ENCODE measurements at regions not wholly inside any gene's neighbourhood (a gene's known extent, or its start where the extent isn't known, plus 50 kb on each side); places are given as distances from the start of the nearest gene placed in this dataset.
"Not testable (repeated sequence)": the region's sequence is repeated elsewhere in the genome, so short reads cannot be mapped to it uniquely, and the experiment has no call there.

DNA sequence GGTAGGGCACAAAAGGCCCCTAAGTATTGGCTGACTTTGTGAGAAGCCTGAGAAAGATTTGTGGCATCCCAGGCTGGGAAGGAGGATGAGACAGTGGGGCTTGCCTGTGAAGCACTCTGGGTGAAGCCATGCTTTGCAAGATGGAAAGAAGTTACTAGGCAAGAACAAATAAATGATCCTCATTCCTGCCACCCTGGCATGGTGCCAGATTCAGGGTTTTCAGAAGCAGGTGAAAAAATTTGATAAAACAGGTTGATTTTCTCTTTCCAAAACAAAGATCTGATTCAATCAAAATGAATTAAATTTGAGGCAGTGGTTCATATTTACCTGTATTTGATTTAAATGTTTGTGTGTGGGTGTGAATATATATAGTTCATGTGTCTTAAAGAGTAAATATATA, 386.9 kb upstream of the PROX1 start:
- peak in 1 of 3 experiments; percentile 29 for DNase-seq

DNA sequence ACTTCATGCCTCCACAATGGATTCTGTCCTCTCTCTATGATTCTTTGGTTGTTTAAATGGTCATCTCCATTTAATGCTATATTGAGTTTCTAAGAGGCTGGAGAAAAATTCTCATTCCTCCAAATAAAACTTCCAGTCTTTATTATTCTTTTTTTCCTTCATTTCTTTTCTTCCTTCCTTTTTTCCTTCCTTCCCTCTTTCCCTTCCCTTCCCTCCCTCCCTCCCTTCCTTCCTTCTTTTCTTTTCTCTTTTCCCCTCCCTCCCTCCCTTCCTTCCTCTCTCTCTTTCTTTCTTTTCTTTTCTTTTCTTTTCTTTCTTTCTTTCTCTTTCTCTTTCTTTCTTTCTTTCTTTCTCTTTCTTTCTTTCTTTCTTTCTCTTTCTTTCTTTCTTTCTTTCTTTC, 386.1 kb upstream of the PROX1 start:
- not testable (repeated sequence) for DNase-seq

DNA sequence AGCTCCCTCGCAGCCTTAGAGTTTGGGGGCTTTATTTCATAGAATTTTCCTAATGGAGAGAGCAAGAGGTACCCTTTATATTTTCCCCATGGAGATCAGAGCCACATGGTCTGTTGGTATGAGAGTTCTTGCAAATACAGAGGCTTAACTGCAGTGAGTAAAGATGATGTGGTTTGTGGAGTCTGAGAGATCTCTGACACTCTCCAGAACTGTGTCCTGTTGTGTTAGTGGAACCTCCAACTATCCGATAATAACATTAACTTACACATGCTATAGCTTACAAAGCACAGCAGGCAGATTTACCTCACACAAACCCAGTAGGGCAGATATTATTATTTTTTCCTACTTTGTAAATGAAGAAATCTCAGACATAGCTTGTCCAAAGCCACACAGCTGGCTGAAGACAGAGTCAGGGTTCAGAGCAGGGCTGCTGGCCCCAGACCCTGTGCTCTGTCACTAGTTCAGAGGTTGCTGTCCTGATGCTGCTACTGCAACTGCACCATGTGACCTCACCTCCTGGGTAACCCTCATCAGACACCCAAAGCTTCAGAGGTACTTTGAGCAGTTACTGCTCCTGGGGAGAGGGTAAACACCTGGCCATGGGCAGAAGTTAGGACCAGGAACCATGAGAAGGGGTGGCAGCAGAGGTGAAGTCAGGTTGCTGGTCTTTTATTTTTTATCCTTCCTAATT, 384.8 kb upstream of the PROX1 start:
- DNase-seq = no peak

GRCh38 chr1:213604477-213604876, 383.3 kb upstream of the PROX1 start:
- DNase-seq = no peak

DNA sequence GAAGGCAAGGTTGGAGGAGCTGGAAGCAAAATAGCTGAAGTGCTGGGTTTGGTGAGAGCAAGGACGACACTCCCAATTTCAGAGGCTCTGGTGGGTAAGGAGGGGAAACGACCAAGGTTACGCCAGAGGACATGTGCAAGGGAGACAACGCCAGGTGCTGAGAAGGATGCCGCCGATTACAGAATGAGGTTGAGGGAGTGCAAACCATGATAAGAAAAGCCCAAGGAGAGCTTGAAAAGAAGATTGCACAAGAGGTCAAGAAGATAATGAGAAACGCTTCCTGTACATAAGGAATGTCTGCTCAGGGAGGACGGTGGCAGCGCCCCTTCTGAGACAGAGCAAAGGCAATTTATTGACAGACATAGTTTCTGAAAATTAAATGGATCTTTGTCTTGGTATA, 382.0 kb upstream of the PROX1 start:
- DNase-seq = no peak

DNA sequence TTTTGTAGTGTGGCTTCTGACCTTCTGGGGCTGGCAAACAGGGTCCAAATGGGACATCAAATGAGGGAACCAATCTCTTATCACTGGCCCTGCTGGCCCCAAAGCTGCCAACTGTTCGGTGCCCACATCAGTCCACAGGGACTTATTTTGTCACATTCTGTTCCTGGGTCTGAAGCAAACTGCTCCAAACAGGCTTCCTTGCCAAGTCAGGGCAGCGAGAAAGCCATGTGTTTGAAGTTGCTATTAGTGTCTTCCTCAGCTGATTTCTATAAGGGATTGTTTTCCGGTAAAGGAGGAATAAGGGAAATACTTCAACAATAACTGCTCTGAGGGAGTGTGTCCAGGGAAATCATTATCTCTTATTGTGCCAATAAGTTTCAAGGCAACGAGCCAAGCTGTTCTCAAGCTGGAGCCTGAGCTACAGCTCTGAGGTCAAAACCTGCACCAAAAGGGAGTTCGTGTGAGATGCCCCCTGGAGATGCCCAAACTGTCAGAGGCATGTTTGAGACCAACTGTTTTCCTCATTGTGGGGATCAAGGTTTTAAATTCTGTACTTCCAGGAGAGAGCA, 381.4 kb upstream of the PROX1 start:
- DNase-seq = no peak

DNA sequence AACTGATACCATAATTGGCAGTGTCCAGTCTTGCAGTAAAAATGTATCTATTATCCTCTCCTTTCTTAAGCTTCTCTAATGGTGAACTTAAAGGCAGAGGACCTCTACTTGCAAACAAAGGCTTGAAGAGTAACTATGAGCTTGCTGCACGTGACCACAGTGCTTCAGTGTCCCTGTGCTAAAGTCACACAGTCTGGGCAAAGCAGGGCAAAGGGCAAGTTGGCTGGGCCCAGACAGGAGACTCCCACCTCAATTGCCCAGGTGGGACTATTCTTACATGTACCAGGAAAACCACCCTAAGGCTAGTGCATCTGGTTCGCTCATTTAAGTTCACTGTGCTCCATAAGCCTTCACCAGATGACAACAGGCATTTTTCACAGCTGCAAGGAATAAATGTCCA, 374.2 kb upstream of the PROX1 start:
- DNase-seq = no peak

DNA sequence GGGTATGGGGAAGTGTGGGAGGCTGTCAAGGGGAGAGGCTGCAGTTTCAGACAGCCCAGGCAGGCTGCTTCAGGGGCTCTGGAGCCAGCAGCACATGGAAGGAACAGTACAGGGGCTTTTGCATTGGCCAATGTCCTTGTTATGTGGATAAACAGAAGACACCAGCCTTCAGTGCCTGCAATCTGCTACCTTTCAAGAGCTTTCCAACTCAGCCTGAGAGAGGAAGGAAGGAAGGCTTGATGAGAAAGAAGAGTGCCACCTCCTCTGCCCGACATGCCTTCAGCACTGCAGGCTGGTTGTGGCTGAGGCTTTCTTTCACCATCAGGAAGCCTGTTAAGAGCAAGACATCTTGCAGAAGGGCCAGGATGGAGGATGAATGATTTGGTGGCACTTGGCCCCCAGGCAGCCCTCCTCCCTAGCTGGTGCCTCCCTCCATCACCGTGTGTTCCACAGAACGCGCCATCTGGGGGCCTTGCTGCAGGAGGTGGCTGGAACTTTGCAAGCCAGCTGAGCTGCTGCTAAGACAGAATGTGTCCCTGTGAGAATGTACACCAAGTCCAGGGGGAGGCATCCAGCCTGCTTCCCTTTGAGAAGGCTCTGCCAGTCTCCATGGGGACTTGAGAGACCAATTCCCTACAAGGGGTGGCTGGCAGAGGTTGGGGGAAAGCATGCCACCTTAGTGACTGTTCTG, 372.4 kb upstream of the PROX1 start:
- DNase-seq = no peak

DNA sequence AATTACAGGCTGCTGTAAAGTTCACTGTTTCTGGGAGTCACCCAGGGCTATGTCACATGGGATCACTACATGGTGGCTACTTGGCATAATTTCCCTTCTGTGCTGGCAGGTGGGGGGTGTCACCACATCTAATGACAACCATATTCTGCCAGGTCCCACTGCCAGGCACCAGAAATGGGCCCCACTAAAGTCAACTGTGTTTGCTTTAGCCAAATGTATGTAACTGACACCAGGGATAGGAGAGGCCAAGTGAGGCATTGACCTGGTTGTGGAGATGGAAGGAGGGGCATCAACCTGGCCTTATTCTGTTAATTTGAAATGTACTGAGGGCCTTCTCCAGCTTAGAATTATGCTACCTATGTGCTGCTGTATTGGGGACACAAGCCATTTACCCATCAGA, 370.6 kb upstream of the PROX1 start:
- no peak for DNase-seq

DNA sequence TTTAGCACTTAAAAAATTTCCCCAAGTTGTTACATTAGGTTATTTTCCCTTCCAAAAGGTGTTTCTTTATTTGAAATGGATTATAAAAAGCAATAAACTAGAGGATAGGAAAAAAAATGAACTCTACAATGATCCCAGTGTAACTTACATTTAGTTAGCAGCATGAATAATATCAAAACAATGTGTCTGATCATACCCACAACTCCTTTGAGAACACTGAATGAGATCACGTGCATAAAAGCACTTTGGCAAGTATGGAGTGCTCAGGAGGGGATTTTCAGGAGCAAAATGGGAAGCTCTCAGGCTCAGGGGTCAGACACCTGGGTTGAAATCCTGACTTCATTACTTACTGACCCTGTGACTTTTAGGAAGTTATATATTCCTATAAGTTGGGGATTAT, 369.7 kb upstream of the PROX1 start:
- no peak for DNase-seq

DNA sequence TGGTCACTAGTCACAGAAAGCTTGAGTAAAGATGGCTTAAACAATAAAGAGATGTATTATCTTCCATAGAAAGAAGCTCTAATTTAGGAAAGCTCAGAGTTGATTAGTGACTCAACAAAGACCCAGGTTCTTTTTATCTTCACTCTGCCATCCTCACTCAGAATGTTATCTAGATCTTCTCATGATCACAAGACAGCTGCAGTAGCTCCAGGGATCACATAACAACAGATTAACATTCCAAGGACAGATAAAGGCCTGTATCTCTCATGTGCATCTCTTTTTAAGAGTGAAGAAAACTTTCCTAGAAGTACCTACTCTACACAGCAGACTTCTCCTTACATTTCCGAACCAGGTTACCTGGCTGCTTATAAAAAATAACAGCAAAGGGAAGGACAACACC, 368.7 kb upstream of the PROX1 start:
- no peak for DNase-seq

GRCh38 chr1:213621077-213621476, 366.7 kb upstream of the PROX1 start:
- peak in 1 of 3 experiments; percentile 12 for DNase-seq

DNA sequence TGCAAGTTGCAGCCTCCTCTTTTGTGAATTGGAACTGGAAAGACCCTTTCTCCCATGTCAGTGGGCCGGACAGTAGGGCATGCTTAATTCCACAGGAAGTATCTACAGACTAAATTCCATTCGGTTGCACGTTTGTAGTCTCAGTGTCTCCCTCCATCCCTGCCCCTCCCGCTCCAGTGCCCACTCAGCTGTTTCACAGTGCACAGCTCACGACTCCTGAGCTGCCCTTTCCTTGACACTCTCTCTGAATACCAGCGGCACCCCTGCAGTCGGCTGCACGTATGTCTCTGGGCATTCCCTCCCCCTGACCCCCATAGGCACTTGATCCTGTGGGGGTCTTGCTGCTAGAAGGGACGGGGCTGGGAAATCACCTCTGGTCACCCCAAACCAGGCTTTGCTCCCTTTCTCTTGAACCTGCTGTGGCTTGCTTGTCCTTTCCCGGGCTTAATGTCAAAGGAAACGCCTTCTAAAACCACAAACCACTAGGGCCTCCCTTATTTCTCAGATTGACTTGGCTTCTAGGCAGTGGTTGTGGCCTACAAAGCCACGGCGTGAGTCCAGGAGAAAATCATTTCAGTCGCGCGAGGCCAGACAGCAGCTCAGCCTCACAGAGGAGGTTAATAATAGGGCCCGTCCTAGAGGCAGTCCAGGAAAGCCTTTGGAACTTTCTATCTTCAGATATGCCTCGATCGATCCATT, 365.3 kb upstream of the PROX1 start:
- no peak for DNase-seq

DNA sequence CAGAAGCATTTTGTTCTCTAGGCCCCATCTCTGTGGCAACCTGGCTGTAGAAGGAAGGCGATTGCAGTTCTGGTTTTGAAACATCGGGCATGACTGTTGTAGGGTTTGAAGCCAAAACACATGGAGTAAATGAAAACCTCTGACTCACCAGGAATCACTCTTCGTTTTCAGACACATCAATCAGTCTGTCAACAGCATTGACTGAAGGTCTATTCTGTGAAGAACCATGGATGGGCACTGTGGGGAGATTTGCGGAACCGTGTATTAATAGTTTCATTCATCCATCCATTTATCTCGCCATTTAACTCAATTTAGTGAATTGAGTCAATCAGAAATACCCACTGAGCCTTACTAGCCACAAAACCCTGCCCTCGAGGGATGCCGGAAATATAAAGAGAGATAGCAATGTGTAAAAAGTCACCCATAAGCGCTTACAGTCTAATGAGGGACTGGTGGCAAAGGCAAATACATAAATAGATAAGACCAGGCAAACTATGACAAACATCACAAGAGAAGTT, 364.6 kb upstream of the PROX1 start:
- no peak for DNase-seq

DNA sequence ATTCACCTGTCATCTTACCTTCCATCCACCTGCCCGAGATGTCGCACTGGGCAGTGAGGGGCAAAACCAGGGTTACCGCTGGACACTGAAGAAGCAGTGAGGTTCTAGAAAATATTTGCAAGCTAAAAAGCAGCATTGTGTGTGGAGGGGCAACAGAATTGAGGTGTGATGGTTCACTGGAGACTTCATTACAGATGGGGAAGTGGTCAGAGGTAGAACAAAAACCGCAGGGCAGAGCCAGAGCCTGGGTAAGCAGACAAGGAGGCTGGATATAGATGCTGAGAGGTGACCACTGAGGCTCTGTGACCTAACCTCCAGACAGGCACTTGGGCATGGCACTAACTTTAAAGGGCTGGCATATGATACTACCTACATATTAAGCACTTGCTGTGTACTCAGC, 363.9 kb upstream of the PROX1 start:
- DNase-seq = no peak

GRCh38 chr1:213636778-213637177, 351.0 kb upstream of the PROX1 start:
- DNase-seq = not testable (repeated sequence)

- no peak for DNase-seq
These were observed 346.5 kb upstream of the PROX1 start for GRCh38 chr1:213641312-213641711.

- no peak for DNase-seq
These were observed 344.4 kb upstream of the PROX1 start for GRCh38 chr1:213643360-213643759.

GRCh38 chr1:213647864-213648650, 339.7 kb upstream of the PROX1 start:
- no peak for DNase-seq

DNA sequence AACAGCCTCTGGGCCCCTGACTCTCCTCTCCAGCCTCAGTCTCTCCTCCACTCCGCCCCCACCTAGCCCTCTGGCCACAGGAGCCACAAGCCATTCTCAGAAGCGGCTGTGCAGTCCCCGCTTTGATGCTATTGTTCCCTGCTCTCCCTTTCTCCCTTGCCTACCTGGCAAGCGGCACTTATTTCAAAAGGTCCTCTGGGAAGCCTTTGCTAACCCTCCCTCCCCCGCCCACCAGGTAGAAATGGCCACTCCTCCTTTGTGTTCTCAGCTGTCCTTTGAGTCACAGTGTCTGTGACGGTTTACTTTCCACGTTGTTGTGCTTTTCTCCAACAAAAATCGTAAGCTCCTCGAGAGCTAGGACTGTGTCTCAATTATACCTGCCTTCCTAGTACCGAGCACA, 338.4 kb upstream of the PROX1 start:
- DNase-seq = peak in 2 of 3 experiments; percentile 31 to 77

DNA sequence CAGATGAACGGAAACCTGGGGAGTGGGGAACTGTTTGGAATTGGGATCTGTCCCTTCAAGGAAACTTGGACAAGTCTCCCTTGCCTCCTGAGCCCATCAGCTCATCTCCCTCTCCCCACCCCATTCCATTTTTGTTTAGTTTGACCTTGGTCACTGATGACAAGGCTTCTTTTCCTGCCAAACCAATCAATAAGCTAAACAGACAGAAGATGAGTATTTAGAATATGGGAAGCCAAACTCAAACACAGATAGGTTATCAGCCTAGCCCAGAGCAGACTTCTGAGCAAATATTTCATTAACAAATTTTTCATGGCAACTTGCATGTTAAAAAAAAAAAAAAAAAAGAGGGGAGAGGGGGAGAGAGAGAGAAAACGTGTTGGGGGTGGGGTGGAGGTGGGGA, 337.2 kb upstream of the PROX1 start:
- DNase-seq = no peak

- DNase-seq = peak in 1 of 3 experiments; percentile 73
These were observed 336.7 kb upstream of the PROX1 start for GRCh38 chr1:213651077-213651476.

DNA sequence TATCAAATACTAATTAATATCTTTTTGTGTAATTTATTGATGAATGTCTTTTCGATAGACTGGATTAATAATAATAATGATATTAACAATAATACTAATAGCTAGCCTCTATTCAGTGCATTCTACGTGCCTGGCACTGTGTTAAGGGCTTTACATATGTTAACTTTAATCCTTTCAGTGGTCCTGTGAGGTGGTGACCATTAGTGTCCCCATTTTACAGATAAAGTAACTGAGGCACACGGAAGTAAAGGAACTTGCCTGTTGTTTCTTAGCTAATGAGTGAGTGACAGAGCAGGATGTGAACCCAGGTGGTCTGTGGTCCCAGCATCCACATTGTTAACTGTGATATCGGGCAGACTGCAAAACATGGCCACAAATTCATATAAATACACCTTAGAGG, 335.7 kb upstream of the PROX1 start:
- no peak for DNase-seq
